ENCODE measurements at regions not wholly inside any gene's neighbourhood (a gene's known extent, or its start where the extent isn't known, plus 50 kb on each side); places are given as distances from the start of the nearest gene placed in this dataset.

GRCh38 chr20:57932227-57932864 lies 222.5 kb upstream of the PMEPA1 start:
- TF ChIP-seq SIN3A (IDR thresholded peaks at IDR 0.05; ENCODE audit: borderline replicate concordance, insufficient read depth, low read length) (no peak), POLR2AphosphoS5 (IDR thresholded peaks at IDR 0.05; ENCODE audit: low read depth, low read length) (no peak), TAF1 (IDR thresholded peaks at IDR 0.05; ENCODE audit: borderline replicate concordance, insufficient read depth, low read length) (no peak), FOXP2 (optimal IDR thresholded peaks at IDR 0.05; ENCODE audit: borderline replicate concordance, extremely low read depth, extremely low read length, insufficient read depth) (no peak)
- TF ChIP-seq, protein P1, sequence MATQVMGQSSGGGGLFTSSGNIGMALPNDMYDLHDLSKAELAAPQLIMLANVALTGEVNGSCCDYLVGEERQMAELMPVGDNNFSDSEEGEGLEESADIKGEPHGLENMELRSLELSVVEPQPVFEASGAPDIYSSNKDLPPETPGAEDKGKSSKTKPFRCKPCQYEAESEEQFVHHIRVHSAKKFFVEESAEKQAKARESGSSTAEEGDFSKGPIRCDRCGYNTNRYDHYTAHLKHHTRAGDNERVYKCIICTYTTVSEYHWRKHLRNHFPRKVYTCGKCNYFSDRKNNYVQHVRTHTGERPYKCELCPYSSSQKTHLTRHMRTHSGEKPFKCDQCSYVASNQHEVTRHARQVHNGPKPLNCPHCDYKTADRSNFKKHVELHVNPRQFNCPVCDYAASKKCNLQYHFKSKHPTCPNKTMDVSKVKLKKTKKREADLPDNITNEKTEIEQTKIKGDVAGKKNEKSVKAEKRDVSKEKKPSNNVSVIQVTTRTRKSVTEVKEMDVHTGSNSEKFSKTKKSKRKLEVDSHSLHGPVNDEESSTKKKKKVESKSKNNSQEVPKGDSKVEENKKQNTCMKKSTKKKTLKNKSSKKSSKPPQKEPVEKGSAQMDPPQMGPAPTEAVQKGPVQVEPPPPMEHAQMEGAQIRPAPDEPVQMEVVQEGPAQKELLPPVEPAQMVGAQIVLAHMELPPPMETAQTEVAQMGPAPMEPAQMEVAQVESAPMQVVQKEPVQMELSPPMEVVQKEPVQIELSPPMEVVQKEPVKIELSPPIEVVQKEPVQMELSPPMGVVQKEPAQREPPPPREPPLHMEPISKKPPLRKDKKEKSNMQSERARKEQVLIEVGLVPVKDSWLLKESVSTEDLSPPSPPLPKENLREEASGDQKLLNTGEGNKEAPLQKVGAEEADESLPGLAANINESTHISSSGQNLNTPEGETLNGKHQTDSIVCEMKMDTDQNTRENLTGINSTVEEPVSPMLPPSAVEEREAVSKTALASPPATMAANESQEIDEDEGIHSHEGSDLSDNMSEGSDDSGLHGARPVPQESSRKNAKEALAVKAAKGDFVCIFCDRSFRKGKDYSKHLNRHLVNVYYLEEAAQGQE (IDR thresholded peaks at IDR 0.05; ENCODE audit: insufficient read depth in 1 of 2, low read depth in 2 of 2, low read length in 2 of 2), result no peak

GRCh38 chr20:57930351-57930750 lies 220.5 kb upstream of the PMEPA1 start:
- TF ChIP-seq TAF1 (IDR thresholded peaks at IDR 0.05; ENCODE audit: borderline replicate concordance, insufficient read depth, low read length) (no peak), FOXP2 (optimal IDR thresholded peaks at IDR 0.05; ENCODE audit: borderline replicate concordance, extremely low read depth, extremely low read length, insufficient read depth) (no peak), POLR2AphosphoS5 (IDR thresholded peaks at IDR 0.05; ENCODE audit: low read depth, low read length) (no peak), SIN3A (IDR thresholded peaks at IDR 0.05; ENCODE audit: borderline replicate concordance, insufficient read depth, low read length) (no peak)
- TF ChIP-seq, protein P1 (IDR thresholded peaks at IDR 0.05; ENCODE audit: insufficient read depth in 1 of 2, low read depth in 2 of 2, low read length in 2 of 2), result no peak

GRCh38 chr20:57928181-57928967 lies 218.6 kb upstream of the PMEPA1 start:
- TF ChIP-seq SIN3A (IDR thresholded peaks at IDR 0.05; ENCODE audit: borderline replicate concordance, insufficient read depth, low read length) (no peak), FOXP2 (optimal IDR thresholded peaks at IDR 0.05; ENCODE audit: borderline replicate concordance, extremely low read depth, extremely low read length, insufficient read depth) (no peak), TAF1 (IDR thresholded peaks at IDR 0.05; ENCODE audit: borderline replicate concordance, insufficient read depth, low read length) (no peak), POLR2AphosphoS5 (IDR thresholded peaks at IDR 0.05; ENCODE audit: low read depth, low read length) (no peak)
- TF ChIP-seq, protein P1 (IDR thresholded peaks at IDR 0.05; ENCODE audit: insufficient read depth in 1 of 2, low read depth in 2 of 2, low read length in 2 of 2), result no peak

DNA sequence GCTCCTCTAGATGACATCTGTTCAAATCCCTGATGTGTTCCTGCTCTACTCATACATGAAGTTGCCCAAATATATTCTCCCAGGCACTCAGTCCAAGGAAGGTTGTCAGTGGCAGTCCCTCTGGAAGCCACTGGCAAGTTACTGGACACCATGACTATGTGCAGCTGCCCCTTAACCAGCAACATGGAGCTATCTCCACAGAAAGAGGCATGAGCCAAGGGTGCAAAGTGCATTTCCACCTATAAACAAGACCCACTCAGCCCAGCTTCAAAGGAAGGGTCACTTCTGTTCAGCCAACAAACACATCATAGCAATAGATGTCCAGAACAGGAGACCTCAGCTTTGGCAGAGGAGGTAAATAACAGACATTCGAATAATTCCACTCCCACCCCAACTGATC lies 217.6 kb upstream of the PMEPA1 start:
- TF ChIP-seq POLR2AphosphoS5 (IDR thresholded peaks at IDR 0.05; ENCODE audit: low read depth, low read length), result no peak

- TF ChIP-seq POLR2AphosphoS5 (IDR thresholded peaks at IDR 0.05; ENCODE audit: low read depth, low read length), result no peak
- TF ChIP-seq, protein P1 (IDR thresholded peaks at IDR 0.05; ENCODE audit: insufficient read depth in 1 of 2, low read depth in 2 of 2, low read length in 2 of 2), result no peak
- no peak for TF ChIP-seq TAF1 (IDR thresholded peaks at IDR 0.05; ENCODE audit: borderline replicate concordance, insufficient read depth, low read length)
- TF ChIP-seq FOXP2 (optimal IDR thresholded peaks at IDR 0.05; ENCODE audit: borderline replicate concordance, extremely low read depth, extremely low read length, insufficient read depth), result no peak
- no peak for TF ChIP-seq SIN3A (IDR thresholded peaks at IDR 0.05; ENCODE audit: borderline replicate concordance, insufficient read depth, low read length)
These were observed 212.9 kb upstream of the PMEPA1 start for GRCh38 chr20:57922706-57923105.
